OCI-LY7 (cell line): ENCODE measurements at regions not wholly inside any gene's neighbourhood (a gene's known extent, or its start where the extent isn't known, plus 50 kb on each side); places are given as distances from the start of the nearest gene placed in this dataset.

ENCODE experiments used
- CTCF ChIP-seq: fragments of 200-600 bp; sonication (generic); conservative IDR thresholded peaks from 2 replicates; pipeline ENCODE4 v1.5.1; 2014; ENCODE audit warnings: mild to moderate bottlenecking, antibody characterized with exemption, low read length, moderate library complexity, mixed read lengths
- EZH2phosphoT487 ChIP-seq: fragments of 200-600 bp; sonication (generic); IDR thresholded peaks from 2 replicates; pipeline ENCODE4 v1.6.1; 2018; ENCODE audit warnings: low read depth, borderline replicate concordance, mild to moderate bottlenecking, mixed run types, antibody characterized with exemption, low read length, moderate library complexity, mixed read lengths

GRCh38 chr2:122101319-122101718 is 345.9 kb downstream of the TSN start:
- TF ChIP-seq CTCF = no peak
- no peak for TF ChIP-seq EZH2phosphoT487
